GM12878 (cell line): ENCODE measurements at regions not wholly inside any gene's neighbourhood (a gene's known extent, or its start where the extent isn't known, plus 50 kb on each side); places are given as distances from the start of the nearest gene placed in this dataset.
"Not testable (repeated sequence)": the region's sequence is repeated elsewhere in the genome, so short reads cannot be mapped to it uniquely, and the experiment has no call there.

Experiments used
- ATAC-seq: fragments of 200-7000 bp; cut with Tn5 transposase; 3 replicates; pipeline ENCODE4 v1.9.1; 2020; ENCODE audit warnings: mild to moderate bottlenecking, moderate library complexity
- BruUV-seq: library from RNA; stranded (reverse); fragments of 400-500 nt; replicated peaks from 2 replicates; lab custom pipeline; 2021; lab: Mats Ljungman, UMichigan
- CTCF ChIA-PET: fragments of 300-600 bp; sonication (Branson Sonifier 250); formaldehyde crosslinking; extraction: SDS; loops from one replicate; lab custom pipeline; 2021; ENCODE audit warnings: inconsistent platforms; lab: Yijun Ruan, JAX
- POLR2A ChIA-PET: fragments of 350-600 bp; formaldehyde crosslinking; extraction: SDS; loops from one replicate; lab custom pipeline; 2021; ENCODE audit warnings: inconsistent platforms; lab: Charles Lee
- RAD21 ChIA-PET: fragments of 300-600 bp; sonication (Branson Sonifier 250); formaldehyde crosslinking; loops from one replicate; lab custom pipeline; 2023; ENCODE audit warnings: antibody characterized with exemption; ENCODE audit not compliant: unreplicated experiment; lab: Charles Lee
- SMC1A ChIA-PET: fragments of 300-600 bp; sonication (Branson Sonifier 250); formaldehyde crosslinking; loops from one replicate; lab custom pipeline; 2023; ENCODE audit not compliant: unreplicated experiment, uncharacterized antibody; lab: Charles Lee
- DNase-seq: peaks from one replicate; pipeline ENCODE4 v3.0.0-alpha.2; 2011; ENCODE audit warnings: low read depth, low spot score
- FAIRE-seq: peaks from 3 replicates; lab custom pipeline; 2011; peaks lifted over from hg19 to GRCh38; lab: Jason Lieb, UNC
- H2AFZ ChIP-seq: 2 replicates; pipeline ENCODE4 v1.6.0; 2011; ENCODE audit warnings: low read depth, low read length, control low read depth; ENCODE audit not compliant: control insufficient read depth
- H3K27ac ChIP-seq: 2 replicates; pipeline ENCODE4 v1.5.1; 2011; ENCODE audit warnings: control low read depth; ENCODE audit not compliant: control insufficient read depth, insufficient read depth
- H3K27me3 ChIP-seq, 2 experiments: replicated peaks in 1 of 2; 2 replicates each; pipeline versions ENCODE4 v1.6.0 to v1.6.1; 2011; ENCODE audit warnings: low read length in 1 of 2; ENCODE audit not compliant: control insufficient read depth in 2 of 2, insufficient read depth in 2 of 2
- H3K36me3 ChIP-seq, 2 experiments: 2 replicates each; pipeline ENCODE4 v1.5.1; 2011; ENCODE audit warnings: low read length in 1 of 2; ENCODE audit not compliant: control insufficient read depth in 2 of 2, insufficient read depth in 2 of 2
- H3K4me1 ChIP-seq: 2 replicates; pipeline ENCODE4 v1.6.1; 2011; ENCODE audit warnings: mild to moderate bottlenecking, low read length, moderate library complexity, mixed read lengths; ENCODE audit not compliant: control insufficient read depth, insufficient read depth
- H3K4me2 ChIP-seq: 2 replicates; pipeline ENCODE4 v1.6.0; 2011; ENCODE audit warnings: control low read depth; ENCODE audit not compliant: control insufficient read depth, insufficient read depth
- H3K4me3 ChIP-seq: fragments of 200-600 bp; sonication (generic); 2 replicates; pipeline ENCODE4 v1.5.1; 2016
- H3K79me2 ChIP-seq: 2 replicates; pipeline ENCODE4 v1.6.0; 2011; ENCODE audit warnings: low read length; ENCODE audit not compliant: control insufficient read depth, insufficient read depth
- H3K9ac ChIP-seq: 2 replicates; pipeline ENCODE4 v1.8.0; 2011; ENCODE audit warnings: low read length, control low read depth, mixed read lengths; ENCODE audit not compliant: control insufficient read depth, insufficient read depth
- H3K9me3 ChIP-seq: replicated peaks from 3 replicates; pipeline ENCODE4 v1.5.1; 2011; ENCODE audit warnings: mild to moderate bottlenecking, low read length; ENCODE audit not compliant: control insufficient read depth, insufficient read depth
- H4K20me1 ChIP-seq: 2 replicates; pipeline ENCODE4 v1.6.0; 2011; ENCODE audit not compliant: control insufficient read depth, insufficient read depth
- CREB1 ChIP-seq: IDR thresholded peaks from 2 replicates; pipeline ENCODE4 v1.6.1; 2012; ENCODE audit warnings: low read depth, mild to moderate bottlenecking, inconsistent platforms
- GABPA ChIP-seq: IDR thresholded peaks from 2 replicates; pipeline ENCODE4 v1.6.1; 2014; ENCODE audit warnings: antibody characterized with exemption, low read depth, mild to moderate bottlenecking, inconsistent platforms
- NRF1 ChIP-seq: conservative IDR thresholded peaks from 2 replicates; pipeline ENCODE4 v1.6.1; 2011; ENCODE audit warnings: mild to moderate bottlenecking, low read depth, low read length, improper control_type of control experiment
- SMC3 ChIP-seq: IDR thresholded peaks from 2 replicates; pipeline ENCODE4 v1.6.1; 2011; ENCODE audit warnings: low read length, improper control_type of control experiment, borderline replicate concordance
- WGBS: methylation state at CpG from one replicate; pipeline ENCODE4 v1.1.6; 2016; ENCODE audit warnings: low lambda C conversion rate; ENCODE audit not compliant: insufficient replicate concordance, insufficient coverage; ENCODE audit errors: missing lambda C conversion rate; 5-methylcytosine and 5-hydroxymethylcytosine counted together
- in situ Hi-C: fragments of 300-500 bp; cut with MboI; formaldehyde crosslinking; loops from 9 replicates; pipeline ENCODE4 v1.14.3; 2018; ENCODE audit warnings: mixed read lengths
- intact Hi-C: fragments of 100-400 bp; cut with micrococcal nuclease; formaldehyde crosslinking; loops from one replicate; pipeline ENCODE4 v1.14.2; 2022; ENCODE audit not compliant: unreplicated experiment

DNA sequence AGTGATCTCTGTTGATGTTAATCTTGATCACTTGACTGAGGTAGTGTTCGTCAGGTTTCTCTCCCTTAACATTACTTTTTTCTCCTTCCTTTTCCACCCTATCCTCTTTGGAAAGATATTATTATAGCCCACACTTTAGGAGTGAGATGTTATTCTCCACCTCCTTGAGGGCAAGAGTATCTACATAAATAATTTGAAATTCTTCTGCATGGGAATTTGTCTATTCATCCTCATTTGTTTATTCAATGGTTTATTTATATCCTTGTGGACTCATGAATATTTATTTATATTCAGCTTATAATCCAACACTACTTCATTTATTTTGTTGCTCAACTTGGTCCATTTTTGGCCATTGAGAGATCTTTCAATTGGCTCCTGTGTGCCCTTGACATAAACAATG is 750.4 kb downstream of the EPHA4 start:
- TF ChIP-seq SMC3, result no peak
- no peak for TF ChIP-seq NRF1
- TF ChIP-seq CREB1, result no peak
- TF ChIP-seq GABPA, result no peak
- Histone ChIP-seq H3K9me3 (no peaks in the 10 kb centered on the region), H3K27ac (no peak overlapping the region), H2AFZ (no peak overlapping the region), H3K79me2 (no peaks in the 10 kb centered on the region), H3K27me3 (no peaks in the 10 kb centered on the region), H3K9ac (no peak overlapping the region), H3K4me2 (no peak overlapping the region), H3K36me3 (no peaks in the 10 kb centered on the region), H3K4me1 (no peaks in the 10 kb centered on the region), H4K20me1 (no peaks in the 10 kb centered on the region), H3K4me3 (no peak overlapping the region)
- BruUV-seq, result no TSS peak
- ATAC-seq (no peak), FAIRE-seq (no peak), DNase-seq (no peak)
- RAD21 ChIA-PET, result no interaction called here
- POLR2A ChIA-PET, result no interaction called here
- in situ Hi-C loops (no loop called here), intact Hi-C loops (no loop called here)
- CTCF ChIA-PET, result no interaction called here
- whole genome bisulfite sequencing, result 4% methylated on average over 1 of the region's 1 CpG
- SMC1A ChIA-PET, result no interaction called here

DNA sequence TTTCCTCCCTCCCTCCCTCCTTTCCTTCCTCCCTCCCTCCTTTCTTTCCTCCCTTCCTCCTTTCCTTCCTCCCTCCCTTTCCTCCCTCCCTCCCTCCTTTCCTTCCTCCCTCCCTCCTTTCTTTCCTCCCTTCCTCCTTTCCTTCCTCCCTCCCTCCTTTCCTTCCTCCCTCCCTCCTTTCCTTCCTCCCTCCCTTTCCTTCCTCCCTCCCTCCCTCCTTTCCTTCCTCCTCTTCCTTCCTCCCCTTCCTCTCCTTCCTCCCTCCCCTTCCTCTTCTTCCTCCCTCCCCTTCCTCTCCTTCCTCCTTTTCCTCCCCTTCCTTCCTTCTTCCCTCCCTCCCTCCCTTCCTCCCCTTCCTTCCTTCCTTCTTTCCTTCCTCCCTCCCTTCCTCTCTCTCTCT is 748.5 kb downstream of the EPHA4 start:
- intact Hi-C loops, H3K4me2 ChIP-seq, H3K27ac ChIP-seq, H2AFZ ChIP-seq, H3K4me1 ChIP-seq, DNase-seq, RAD21 ChIA-PET, FAIRE-seq, POLR2A ChIA-PET, BruUV-seq, H3K4me3 ChIP-seq, H4K20me1 ChIP-seq, SMC1A ChIA-PET, H3K9me3 ChIP-seq, CTCF ChIA-PET, in situ Hi-C loops, ATAC-seq, H3K9ac ChIP-seq, H3K27me3 ChIP-seq, H3K36me3 ChIP-seq, H3K79me2 ChIP-seq: not testable (repeated sequence)
